Karpas-422 (cell line): ENCODE measurements at regions not wholly inside any gene's neighbourhood (a gene's known extent, or its start where the extent isn't known, plus 50 kb on each side); places are given as distances from the start of the nearest gene placed in this dataset.

ENCODE experiments used
- DNase-seq: peaks from one replicate; pipeline ENCODE4 v3.0.0-alpha.2; 2015
- H2AFZ ChIP-seq: fragments of 200-600 bp; sonication (generic); 2 replicates; pipeline ENCODE4 v1.6.1; 2014; ENCODE audit warnings: antibody characterized with exemption, low read length, mixed read lengths
- H3K27ac ChIP-seq: fragments of 200-600 bp; sonication (generic); 2 replicates; pipeline ENCODE4 v1.5.1; 2014; ENCODE audit warnings: mild to moderate bottlenecking, low read length, moderate library complexity
- H3K27me3 ChIP-seq: fragments of 200-600 bp; sonication (generic); 2 replicates; pipeline ENCODE4 v1.6.1; 2014; ENCODE audit warnings: low read length, mixed read lengths
- H3K36me3 ChIP-seq: fragments of 200-600 bp; sonication (generic); 2 replicates; pipeline ENCODE4 v1.6.1; 2014; ENCODE audit warnings: low read length, mixed read lengths; ENCODE audit not compliant: insufficient read depth
- H3K4me1 ChIP-seq: fragments of 200-600 bp; sonication (generic); 2 replicates; pipeline ENCODE4 v1.6.1; 2014; ENCODE audit warnings: mild to moderate bottlenecking, low read length, mixed read lengths
- H3K4me2 ChIP-seq: fragments of 200-600 bp; sonication (generic); 2 replicates; pipeline ENCODE4 v1.6.1; 2014; ENCODE audit warnings: low read length, low read depth, mild to moderate bottlenecking; ENCODE audit not compliant: poor library complexity, severe bottlenecking
- H3K4me3 ChIP-seq: fragments of 200-600 bp; sonication (generic); 2 replicates; pipeline ENCODE4 v1.5.1; 2014; ENCODE audit warnings: mild to moderate bottlenecking, antibody characterized with exemption, low read length, mixed read lengths
- H3K79me2 ChIP-seq: fragments of 200-600 bp; sonication (generic); 2 replicates; pipeline ENCODE4 v1.6.1; 2014; ENCODE audit warnings: mild to moderate bottlenecking, low read length, mixed read lengths
- H3K9ac ChIP-seq: fragments of 200-600 bp; sonication (generic); 2 replicates; pipeline ENCODE4 v1.6.0; 2014; ENCODE audit warnings: low read length
- H3K9me2 ChIP-seq: fragments of 200-600 bp; sonication (generic), shearing (Covaris generic); replicated peaks from 2 replicates; pipeline ENCODE4 v1.6.0; 2014; ENCODE audit warnings: mild to moderate bottlenecking, low read length, moderate library complexity; ENCODE audit not compliant: insufficient read depth
- H3K9me3 ChIP-seq: fragments of 300-700, 200-600 bp; sonication (generic); 2 replicates; pipeline ENCODE4 v1.6.1; 2014; ENCODE audit warnings: low read length, mixed read lengths
- H4K20me1 ChIP-seq: fragments of 200-600 bp; sonication (generic); 2 replicates; pipeline ENCODE4 v1.6.1; 2014; ENCODE audit warnings: mild to moderate bottlenecking, antibody characterized with exemption, low read length, low read depth; ENCODE audit not compliant: insufficient read depth

DNA sequence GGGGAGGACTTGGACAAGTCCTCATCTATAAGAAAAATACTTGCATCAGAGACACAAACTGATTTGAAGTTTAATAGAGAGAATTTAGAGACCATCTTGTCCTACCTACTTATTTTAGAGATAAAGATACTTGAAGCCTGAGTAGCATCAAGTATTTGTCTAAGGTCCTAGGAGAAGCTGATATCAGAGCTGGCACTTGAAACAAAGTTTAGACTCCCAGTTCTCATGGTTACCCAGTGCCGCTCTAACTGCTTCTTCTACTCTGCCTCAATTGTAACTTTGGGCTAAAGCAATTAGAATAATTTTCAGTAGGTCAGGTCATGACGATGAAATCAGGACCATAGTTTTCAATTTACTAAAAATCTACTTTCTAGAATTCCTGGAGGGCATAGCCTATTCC is 123.9 kb upstream of the CADPS start:
- Histone ChIP-seq H3K36me3 (no peaks in the 10 kb centered on the region), H3K4me3 (no peak overlapping the region), H3K9ac (no peak overlapping the region), H2AFZ (no peak overlapping the region), H3K79me2 (no peaks in the 10 kb centered on the region), H3K27ac (no peak overlapping the region), H3K27me3 (no peaks in the 10 kb centered on the region), H3K4me2 (no peak overlapping the region), H3K4me1 (no peaks in the 10 kb centered on the region), H3K9me3 (no peaks in the 10 kb centered on the region), H4K20me1 (no peaks in the 10 kb centered on the region), H3K9me2 (no peaks in the 10 kb centered on the region)
- no peak for DNase-seq

DNA sequence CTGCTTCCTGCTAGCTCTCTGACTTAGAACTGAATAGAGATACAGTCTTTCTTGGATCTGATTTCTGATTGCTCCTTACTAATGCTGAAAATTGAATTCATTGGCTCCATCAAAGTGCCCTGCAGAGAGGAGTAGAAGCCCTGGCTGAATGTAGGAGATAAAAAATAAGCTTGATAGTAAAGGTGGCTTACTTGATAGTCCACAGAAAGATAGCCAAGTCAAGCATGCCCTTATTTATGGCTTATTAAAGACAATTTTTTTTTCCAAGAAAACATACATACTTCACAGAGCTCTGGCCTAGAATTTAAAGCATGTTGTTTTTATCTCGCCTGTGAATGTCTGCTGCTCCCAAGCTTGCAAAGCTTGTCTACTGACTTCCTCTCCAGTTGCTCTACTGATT is 124.6 kb upstream of the CADPS start:
- DNase-seq, result no peak
- Histone ChIP-seq H3K36me3 (no peaks in the 10 kb centered on the region), H3K9me3 (no peaks in the 10 kb centered on the region), H3K4me2 (no peak overlapping the region), H3K9ac (no peak overlapping the region), H3K79me2 (no peaks in the 10 kb centered on the region), H3K9me2 (no peaks in the 10 kb centered on the region), H4K20me1 (no peaks in the 10 kb centered on the region), H2AFZ (no peak overlapping the region), H3K27me3 (no peaks in the 10 kb centered on the region), H3K4me1 (no peaks in the 10 kb centered on the region), H3K27ac (no peak overlapping the region), H3K4me3 (no peak overlapping the region)

DNA sequence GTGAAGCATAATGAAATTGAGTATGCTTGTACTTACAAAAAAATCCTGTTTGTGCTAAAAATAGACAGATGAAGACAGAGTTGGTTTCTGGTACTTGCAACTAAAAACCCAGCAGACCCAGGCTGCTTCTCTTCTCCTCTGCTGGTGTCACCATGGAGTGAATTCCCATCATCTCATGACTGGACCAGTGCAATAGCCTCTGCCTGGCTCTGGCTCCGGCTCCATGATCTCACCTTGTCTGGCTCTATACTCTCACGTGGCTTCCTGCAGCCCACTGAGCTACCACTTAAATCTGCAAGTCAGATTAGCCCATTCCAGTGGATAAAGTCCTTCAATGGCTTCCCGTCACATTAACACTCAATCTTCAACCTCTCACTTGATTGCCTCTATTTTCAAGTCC is 129.2 kb upstream of the CADPS start:
- Histone ChIP-seq H3K4me2 (no peak overlapping the region), H4K20me1 (no peaks in the 10 kb centered on the region), H2AFZ (no peak overlapping the region), H3K9me3 (no peaks in the 10 kb centered on the region), H3K9me2 (no peaks in the 10 kb centered on the region), H3K36me3 (no peaks in the 10 kb centered on the region), H3K27ac (no peak overlapping the region), H3K27me3 (no peaks in the 10 kb centered on the region), H3K4me3 (no peak overlapping the region), H3K4me1 (no peaks in the 10 kb centered on the region), H3K79me2 (no peaks in the 10 kb centered on the region), H3K9ac (no peak overlapping the region)
- no peak for DNase-seq

DNA sequence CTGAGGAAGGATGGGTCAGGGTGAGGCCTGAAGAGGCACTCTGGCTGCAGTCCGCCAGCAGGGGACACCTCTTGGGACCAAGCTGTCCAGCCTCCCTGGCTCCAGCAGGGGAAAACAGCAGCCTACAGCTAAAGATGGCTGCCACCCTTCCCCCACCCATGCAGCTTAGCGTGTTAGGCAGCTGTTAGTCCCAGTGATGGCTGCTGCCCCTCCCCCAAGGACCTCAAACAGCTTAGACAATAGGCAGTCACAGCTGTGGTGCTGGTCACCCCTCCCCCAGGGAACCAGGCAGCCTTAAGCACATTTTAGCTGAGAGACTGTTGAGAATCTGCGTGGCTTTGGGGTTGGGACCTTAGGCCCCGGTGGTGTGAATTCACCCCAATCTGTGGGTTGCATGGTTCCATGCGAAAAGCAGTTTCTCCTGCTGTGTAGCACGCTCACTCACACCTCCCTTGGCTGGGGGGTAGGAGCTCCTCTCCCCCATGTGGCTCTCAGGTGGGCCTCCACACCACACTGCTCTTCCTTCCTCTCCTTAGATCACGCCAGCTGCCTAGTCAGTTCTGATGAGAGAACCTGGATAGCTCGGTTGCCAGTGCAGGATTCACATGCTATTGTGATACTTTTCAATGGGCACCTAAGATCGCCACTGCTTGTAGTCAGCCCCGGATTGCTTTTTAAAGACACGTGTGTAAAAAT is 140.5 kb upstream of the CADPS start:
- Histone ChIP-seq H3K9me2 (no peaks in the 10 kb centered on the region), H3K27me3 (no peaks in the 10 kb centered on the region), H3K79me2 (no peaks in the 10 kb centered on the region), H4K20me1 (no peaks in the 10 kb centered on the region), H3K36me3 (no peaks in the 10 kb centered on the region), H3K9me3 (no peaks in the 10 kb centered on the region), H3K4me3 (no peak overlapping the region), H3K4me1 (no peaks in the 10 kb centered on the region), H3K4me2 (no peak overlapping the region), H2AFZ (no peak overlapping the region), H3K27ac (no peak overlapping the region), H3K9ac (no peak overlapping the region)
- DNase-seq, result no peak

DNA sequence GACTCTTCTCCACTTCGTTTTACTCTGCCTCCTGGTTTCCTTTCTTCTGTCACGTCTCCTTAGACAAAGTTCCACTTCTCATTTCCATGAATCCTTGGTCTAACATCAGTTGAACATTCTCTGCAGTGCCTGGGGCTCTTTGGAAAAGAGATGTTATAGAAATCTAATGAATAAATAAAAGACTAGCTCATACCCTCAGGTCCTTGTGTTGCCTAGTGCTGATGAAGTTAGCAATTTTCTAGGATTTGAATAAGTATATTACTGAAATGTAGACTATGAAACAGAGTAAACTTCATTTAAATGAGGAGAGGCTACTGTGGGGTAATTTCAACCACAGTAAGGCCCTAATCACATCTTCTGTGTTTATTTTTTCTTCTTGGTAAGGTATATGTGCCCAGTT is 146.9 kb upstream of the CADPS start:
- Histone ChIP-seq H3K9ac (no peak overlapping the region), H3K9me3 (no peaks in the 10 kb centered on the region), H2AFZ (no peak overlapping the region), H3K4me2 (no peak overlapping the region), H3K4me3 (no peak overlapping the region), H3K9me2 (no peaks in the 10 kb centered on the region), H3K4me1 (no peaks in the 10 kb centered on the region), H3K79me2 (no peaks in the 10 kb centered on the region), H3K27me3 (no peaks in the 10 kb centered on the region), H4K20me1 (no peaks in the 10 kb centered on the region), H3K36me3 (no peaks in the 10 kb centered on the region), H3K27ac (no peak overlapping the region)
- DNase-seq, result no peak

DNA sequence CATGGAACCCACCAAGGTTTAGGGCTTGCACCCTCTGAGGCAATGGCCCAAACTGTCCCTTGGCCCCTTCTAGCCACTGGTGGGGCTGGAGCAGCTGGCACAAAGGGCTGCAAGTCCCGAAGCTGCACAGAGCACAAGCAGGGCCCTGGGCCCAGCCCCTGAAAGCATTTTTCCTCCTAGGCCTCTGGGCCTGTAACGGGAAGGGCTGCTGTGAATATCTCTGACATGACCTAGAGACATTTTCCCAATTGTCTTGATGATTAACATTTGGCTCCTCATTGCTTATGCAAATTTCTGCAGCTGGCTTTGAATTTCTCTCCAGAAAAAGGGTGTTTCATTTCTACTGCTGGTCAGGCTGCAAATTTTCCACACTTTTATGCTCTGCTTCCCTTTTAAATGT is 151.5 kb upstream of the CADPS start:
- H3K36me3 ChIP-seq, result no peaks in the 10 kb centered on the region
- no peak overlapping the region for H3K27ac ChIP-seq
- H3K4me1 ChIP-seq, result no peaks in the 10 kb centered on the region
- no peaks in the 10 kb centered on the region for H4K20me1 ChIP-seq
- no peak overlapping the region for H3K9ac ChIP-seq
- H3K79me2 ChIP-seq, result no peaks in the 10 kb centered on the region
- H3K9me2 ChIP-seq, result no peaks in the 10 kb centered on the region
- H2AFZ ChIP-seq, result no peak overlapping the region
- H3K4me2 ChIP-seq, result no peak overlapping the region
- no peaks in the 10 kb centered on the region for H3K27me3 ChIP-seq
- H3K4me3 ChIP-seq, result no peak overlapping the region
- no peaks in the 10 kb centered on the region for H3K9me3 ChIP-seq
- no peak for DNase-seq

DNA sequence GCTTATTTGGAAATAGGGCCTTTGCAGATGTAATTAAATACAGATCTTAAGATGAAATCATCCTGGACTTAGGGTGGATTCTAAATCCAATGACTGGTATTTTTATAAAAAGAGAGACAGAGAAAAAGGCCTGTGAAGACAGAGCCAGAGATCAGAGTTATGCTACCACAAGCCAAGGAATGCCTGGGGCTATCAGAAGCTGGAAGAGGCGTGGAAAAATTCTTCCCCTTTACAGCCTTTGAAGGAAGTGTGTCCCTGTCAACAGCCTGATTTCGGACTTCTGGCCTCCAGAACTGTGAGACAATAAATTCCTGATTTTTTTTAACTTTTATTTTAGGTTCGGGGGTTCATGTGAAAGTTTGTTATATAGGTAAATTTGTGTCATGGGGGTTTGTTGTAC is 154.1 kb upstream of the CADPS start:
- no peaks in the 10 kb centered on the region for H3K27me3 ChIP-seq
- H2AFZ ChIP-seq, result no peak overlapping the region
- no peak for DNase-seq
- no peaks in the 10 kb centered on the region for H3K4me1 ChIP-seq
- no peak overlapping the region for H3K4me3 ChIP-seq
- no peaks in the 10 kb centered on the region for H3K36me3 ChIP-seq
- H3K9me2 ChIP-seq, result no peaks in the 10 kb centered on the region
- H3K9ac ChIP-seq, result no peak overlapping the region
- no peak overlapping the region for H3K27ac ChIP-seq
- H4K20me1 ChIP-seq, result no peaks in the 10 kb centered on the region
- no peaks in the 10 kb centered on the region for H3K79me2 ChIP-seq
- H3K9me3 ChIP-seq, result no peaks in the 10 kb centered on the region
- H3K4me2 ChIP-seq, result no peak overlapping the region

DNA sequence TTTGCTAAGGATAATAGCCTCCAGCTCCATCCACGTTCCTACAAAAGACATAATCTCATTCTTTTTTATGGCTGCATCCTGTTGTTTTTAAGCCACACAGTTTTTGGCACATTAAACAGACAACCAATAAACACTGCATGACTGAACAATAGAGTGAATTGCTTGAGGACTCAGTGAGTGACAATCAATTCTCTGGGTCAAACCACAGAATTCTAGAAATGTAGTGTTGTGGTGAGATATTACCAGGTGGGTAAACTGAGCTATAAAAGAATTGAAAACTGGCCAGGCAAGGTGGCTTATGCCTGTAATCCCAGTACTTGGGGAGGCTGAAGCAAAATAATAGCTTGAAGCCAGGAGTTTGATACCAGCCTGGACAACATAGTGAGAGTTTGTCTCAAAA is 154.7 kb upstream of the CADPS start:
- no peak overlapping the region for H2AFZ ChIP-seq
- H3K9me2 ChIP-seq, result no peaks in the 10 kb centered on the region
- no peaks in the 10 kb centered on the region for H3K79me2 ChIP-seq
- no peaks in the 10 kb centered on the region for H3K27me3 ChIP-seq
- no peaks in the 10 kb centered on the region for H3K36me3 ChIP-seq
- H3K4me1 ChIP-seq, result no peaks in the 10 kb centered on the region
- DNase-seq, result no peak
- H3K4me3 ChIP-seq, result no peak overlapping the region
- H4K20me1 ChIP-seq, result no peaks in the 10 kb centered on the region
- no peaks in the 10 kb centered on the region for H3K9me3 ChIP-seq
- no peak overlapping the region for H3K4me2 ChIP-seq
- H3K27ac ChIP-seq, result no peak overlapping the region
- no peak overlapping the region for H3K9ac ChIP-seq

DNA sequence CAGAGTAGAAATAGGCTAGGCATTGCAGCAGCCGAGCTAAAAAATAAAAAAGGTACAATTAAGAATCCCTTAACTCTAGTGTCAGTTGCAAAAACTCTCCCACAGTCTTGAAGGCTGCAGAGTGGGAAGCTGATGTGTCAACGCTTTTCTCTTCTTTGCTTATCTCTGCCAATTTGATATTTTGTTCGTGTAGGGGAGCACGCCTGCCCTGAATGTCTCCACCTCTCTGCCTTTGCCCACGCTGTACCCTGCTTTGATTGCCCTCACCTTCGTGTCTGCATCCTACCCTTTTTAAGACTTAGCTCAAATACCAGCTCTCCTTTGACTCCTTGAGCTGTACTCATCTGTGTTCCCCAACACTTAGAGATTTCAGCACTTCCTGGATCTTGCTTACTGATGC is 155.4 kb upstream of the CADPS start:
- no peaks in the 10 kb centered on the region for H3K4me1 ChIP-seq
- H3K79me2 ChIP-seq, result no peaks in the 10 kb centered on the region
- DNase-seq, result no peak
- no peak overlapping the region for H3K4me3 ChIP-seq
- no peak overlapping the region for H3K4me2 ChIP-seq
- H3K27ac ChIP-seq, result no peak overlapping the region
- H3K9ac ChIP-seq, result no peak overlapping the region
- H4K20me1 ChIP-seq, result no peaks in the 10 kb centered on the region
- no peaks in the 10 kb centered on the region for H3K27me3 ChIP-seq
- H3K36me3 ChIP-seq, result no peaks in the 10 kb centered on the region
- H3K9me2 ChIP-seq, result no peaks in the 10 kb centered on the region
- no peaks in the 10 kb centered on the region for H3K9me3 ChIP-seq
- no peak overlapping the region for H2AFZ ChIP-seq
